ENCODE measurements at regions not wholly inside any gene's neighbourhood (a gene's known extent, or its start where the extent isn't known, plus 50 kb on each side); places are given as distances from the start of the nearest gene placed in this dataset.

DNA sequence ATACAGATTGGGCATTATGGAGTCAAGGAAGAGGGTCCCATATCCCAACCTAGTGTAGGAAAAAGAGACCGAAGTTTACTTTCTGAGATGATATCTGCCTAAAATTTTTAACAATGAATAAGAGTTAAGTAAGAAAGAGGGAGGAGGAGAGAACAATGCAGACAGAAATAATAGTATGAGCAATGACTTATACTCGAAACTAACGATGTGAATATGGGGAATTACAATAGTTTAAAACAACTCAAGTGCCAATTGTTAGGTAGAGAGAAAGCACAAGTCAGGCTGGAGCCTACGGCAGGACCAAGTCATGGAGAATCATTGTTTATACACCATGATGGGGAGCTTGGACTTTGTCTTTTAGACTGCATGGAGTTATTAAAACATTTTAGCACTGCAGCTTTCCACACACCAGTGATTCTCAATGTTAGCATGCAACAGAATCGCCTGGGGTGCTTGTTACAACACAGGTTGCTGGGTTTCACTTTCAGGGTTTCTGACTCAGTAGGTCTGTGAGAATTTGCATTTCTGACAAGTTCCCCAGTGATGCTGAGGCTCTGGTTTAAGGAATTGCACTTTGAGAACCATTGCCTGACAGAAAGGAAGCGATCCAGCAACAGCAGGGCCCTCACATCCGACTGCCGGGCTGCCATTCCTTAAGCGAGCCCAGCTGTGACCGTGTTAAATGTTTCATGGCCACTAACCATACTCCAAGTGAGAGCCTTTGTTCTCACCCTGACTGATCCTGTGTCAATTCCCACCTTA lies 511.2 kb downstream of the DCDC2C start:
- Mint-ChIP-seq H3K4me1 (ENCODE audit: low read depth, unreplicated experiment) (no peaks in the 10 kb centered on the region), H3K4me3 (ENCODE audit: unreplicated experiment) (no peak overlapping the region), H3K9me3 (ENCODE audit: unreplicated experiment) (no peaks in the 10 kb centered on the region), H3K36me3 (ENCODE audit: unreplicated experiment) (no peaks in the 10 kb centered on the region), H3K27me3 (ENCODE audit: unreplicated experiment) (no peaks in the 10 kb centered on the region), H3K27ac (ENCODE audit: unreplicated experiment) (no peak overlapping the region)
- DNase-seq = no peak
- TF ChIP-seq, protein P1, sequence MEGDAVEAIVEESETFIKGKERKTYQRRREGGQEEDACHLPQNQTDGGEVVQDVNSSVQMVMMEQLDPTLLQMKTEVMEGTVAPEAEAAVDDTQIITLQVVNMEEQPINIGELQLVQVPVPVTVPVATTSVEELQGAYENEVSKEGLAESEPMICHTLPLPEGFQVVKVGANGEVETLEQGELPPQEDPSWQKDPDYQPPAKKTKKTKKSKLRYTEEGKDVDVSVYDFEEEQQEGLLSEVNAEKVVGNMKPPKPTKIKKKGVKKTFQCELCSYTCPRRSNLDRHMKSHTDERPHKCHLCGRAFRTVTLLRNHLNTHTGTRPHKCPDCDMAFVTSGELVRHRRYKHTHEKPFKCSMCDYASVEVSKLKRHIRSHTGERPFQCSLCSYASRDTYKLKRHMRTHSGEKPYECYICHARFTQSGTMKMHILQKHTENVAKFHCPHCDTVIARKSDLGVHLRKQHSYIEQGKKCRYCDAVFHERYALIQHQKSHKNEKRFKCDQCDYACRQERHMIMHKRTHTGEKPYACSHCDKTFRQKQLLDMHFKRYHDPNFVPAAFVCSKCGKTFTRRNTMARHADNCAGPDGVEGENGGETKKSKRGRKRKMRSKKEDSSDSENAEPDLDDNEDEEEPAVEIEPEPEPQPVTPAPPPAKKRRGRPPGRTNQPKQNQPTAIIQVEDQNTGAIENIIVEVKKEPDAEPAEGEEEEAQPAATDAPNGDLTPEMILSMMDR (IDR thresholded peaks at IDR 0.05; ENCODE audit: partially characterized antibody, unreplicated experiment) = no peak

DNA sequence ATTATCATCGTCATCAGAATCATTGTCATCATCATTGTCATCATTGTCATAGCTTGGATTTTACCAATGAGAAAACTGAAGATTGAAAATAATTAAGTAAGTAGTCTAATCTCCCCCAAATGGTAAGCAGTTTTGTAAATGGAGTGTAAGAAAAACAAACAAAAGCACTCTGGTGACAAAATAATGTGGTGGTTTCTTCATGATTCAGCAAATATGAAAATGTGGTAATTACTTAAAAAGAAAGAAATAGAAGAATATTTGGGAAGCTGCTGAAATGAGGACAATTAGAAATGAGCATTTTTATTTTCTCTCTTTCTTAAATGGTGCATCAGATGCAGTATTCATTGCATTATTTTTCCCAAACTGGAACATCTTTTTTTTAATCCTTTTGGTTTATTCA lies 514.4 kb downstream of the DCDC2C start:
- no peak overlapping the region for H3K27ac Mint-ChIP-seq (ENCODE audit: unreplicated experiment)
- no peaks in the 10 kb centered on the region for H3K36me3 Mint-ChIP-seq (ENCODE audit: unreplicated experiment)
- peaks cover 5% of the 10 kb centered on the region for H3K27me3 Mint-ChIP-seq (ENCODE audit: unreplicated experiment)
- H3K4me3 Mint-ChIP-seq (ENCODE audit: unreplicated experiment) = no peak overlapping the region
- TF ChIP-seq, protein P1 (IDR thresholded peaks at IDR 0.05; ENCODE audit: partially characterized antibody, unreplicated experiment) = no peak
- no peaks in the 10 kb centered on the region for H3K4me1 Mint-ChIP-seq (ENCODE audit: low read depth, unreplicated experiment)
- no peaks in the 10 kb centered on the region for H3K9me3 Mint-ChIP-seq (ENCODE audit: unreplicated experiment)
- DNase-seq = no peak

DNA sequence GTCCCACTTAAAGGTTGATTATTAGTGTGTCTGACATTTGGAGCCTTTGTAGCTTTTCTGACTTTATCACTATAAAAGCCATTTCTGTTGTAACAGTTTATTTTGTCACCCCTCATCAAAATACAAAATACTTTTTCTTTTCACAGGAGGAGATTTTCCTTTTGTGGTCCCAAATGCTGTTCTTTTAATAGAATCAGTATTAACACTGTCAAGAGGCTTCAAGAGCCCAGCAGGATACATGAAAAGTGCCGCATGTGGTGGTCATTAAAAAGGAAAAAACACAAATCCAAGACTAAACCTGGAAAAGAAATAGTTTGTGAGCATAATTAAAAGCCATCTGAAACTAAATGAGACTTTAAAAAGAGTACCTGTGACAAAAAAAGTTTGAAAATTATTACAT lies 515.7 kb downstream of the DCDC2C start:
- Mint-ChIP-seq H3K36me3 (ENCODE audit: unreplicated experiment) (no peaks in the 10 kb centered on the region), H3K27me3 (ENCODE audit: unreplicated experiment) (peaks cover 5% of the 10 kb centered on the region), H3K27ac (ENCODE audit: unreplicated experiment) (no peak overlapping the region), H3K4me1 (ENCODE audit: low read depth, unreplicated experiment) (no peaks in the 10 kb centered on the region), H3K4me3 (ENCODE audit: unreplicated experiment) (no peak overlapping the region), H3K9me3 (ENCODE audit: unreplicated experiment) (peaks cover 2% of the 10 kb centered on the region)
- DNase-seq = no peak
- TF ChIP-seq, protein P1 (IDR thresholded peaks at IDR 0.05; ENCODE audit: partially characterized antibody, unreplicated experiment) = no peak

DNA sequence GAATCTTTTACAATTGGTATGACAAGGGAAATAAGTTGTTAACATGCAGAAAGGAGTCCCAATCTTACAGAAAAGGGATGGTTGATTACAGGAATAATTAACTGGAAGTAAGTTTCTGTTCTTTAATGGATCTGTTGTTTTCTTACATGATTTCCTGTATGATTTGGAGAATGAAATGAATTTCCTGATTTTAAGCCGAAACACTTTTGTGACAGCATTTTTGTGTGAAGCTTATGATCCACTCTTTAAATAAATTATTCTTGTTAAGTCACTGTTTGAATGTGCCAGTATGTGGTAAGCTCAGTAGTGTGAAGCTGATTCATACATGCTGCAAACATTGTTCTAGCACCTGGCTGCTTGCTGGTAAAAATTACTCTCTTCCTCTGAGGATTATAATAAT lies 516.2 kb downstream of the DCDC2C start:
- Mint-ChIP-seq H3K9me3 (ENCODE audit: unreplicated experiment) (peaks cover 2% of the 10 kb centered on the region), H3K27me3 (ENCODE audit: unreplicated experiment) (peaks cover 5% of the 10 kb centered on the region)
- TF ChIP-seq, protein P1 (IDR thresholded peaks at IDR 0.05; ENCODE audit: partially characterized antibody, unreplicated experiment) = no peak

DNA sequence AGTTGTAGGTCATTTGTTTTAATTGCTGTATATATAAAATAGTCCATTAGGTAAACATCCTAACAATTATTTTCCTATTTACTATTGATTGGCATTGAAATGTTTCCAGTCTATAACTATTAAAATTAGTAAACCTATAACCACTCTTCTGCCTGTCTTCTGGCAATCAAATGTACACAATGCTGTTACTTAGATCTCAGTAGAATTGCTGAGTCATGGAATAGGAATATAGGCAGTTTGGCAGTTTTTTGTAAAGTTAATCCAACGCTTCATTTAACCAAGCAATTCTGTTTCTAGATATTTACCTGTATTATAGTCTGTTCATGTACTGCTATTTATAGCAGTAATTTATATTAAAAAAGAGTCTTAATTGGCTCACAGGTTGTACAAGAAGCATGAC lies 518.1 kb downstream of the DCDC2C start:
- Mint-ChIP-seq H3K4me3 (ENCODE audit: unreplicated experiment) (no peak overlapping the region), H3K27me3 (ENCODE audit: unreplicated experiment) (peaks cover 5% of the 10 kb centered on the region), H3K27ac (ENCODE audit: unreplicated experiment) (no peak overlapping the region), H3K4me1 (ENCODE audit: low read depth, unreplicated experiment) (no peaks in the 10 kb centered on the region), H3K36me3 (ENCODE audit: unreplicated experiment) (no peaks in the 10 kb centered on the region), H3K9me3 (ENCODE audit: unreplicated experiment) (peaks cover 2% of the 10 kb centered on the region)
- TF ChIP-seq, protein P1 (IDR thresholded peaks at IDR 0.05; ENCODE audit: partially characterized antibody, unreplicated experiment) = no peak
- DNase-seq = no peak

More for the DNA sequence above, 516.2 kb downstream of the DCDC2C start:
- H3K4me1 Mint-ChIP-seq (ENCODE audit: low read depth, unreplicated experiment) = no peaks in the 10 kb centered on the region
- no peak overlapping the region for H3K4me3 Mint-ChIP-seq (ENCODE audit: unreplicated experiment)
- no peaks in the 10 kb centered on the region for H3K36me3 Mint-ChIP-seq (ENCODE audit: unreplicated experiment)
- DNase-seq = no peak
- H3K27ac Mint-ChIP-seq (ENCODE audit: unreplicated experiment) = no peak overlapping the region
